ENCODE measurements at regions not wholly inside any gene's neighbourhood (a gene's known extent, or its start where the extent isn't known, plus 50 kb on each side); places are given as distances from the start of the nearest gene placed in this dataset.

- Histone ChIP-seq H3K36me3 (ENCODE audit: low read depth) (no peaks in the 10 kb centered on the region), H2AFZ (no peak overlapping the region), H3K9me2 (ENCODE audit: insufficient read depth) (no peaks in the 10 kb centered on the region), H3K4me3 (no peak overlapping the region), H3K79me2 (ENCODE audit: insufficient read depth) (no peaks in the 10 kb centered on the region), H4K20me1 (ENCODE audit: insufficient read depth) (no peaks in the 10 kb centered on the region), H3K27me3 (replicated peaks; ENCODE audit: insufficient read depth) (no peaks in the 10 kb centered on the region; the same call in none of the 2 replicates), H3F3A (ENCODE audit: insufficient read depth) (no peaks in the 10 kb centered on the region), H3K9ac (no peak overlapping the region), H3K4me2 (ENCODE audit: unreplicated experiment) (no peak overlapping the region), H3K9me3 (ENCODE audit: low read depth) (no peaks in the 10 kb centered on the region), H3K27ac (no peak overlapping the region), H3K4me1 (ENCODE audit: insufficient read depth) (no peaks in the 10 kb centered on the region)
- TF ChIP-seq EZH2phosphoT487 (IDR thresholded peaks at IDR 0.05; ENCODE audit: insufficient read depth, low read depth) (no peak), EZH2 (IDR thresholded peaks at IDR 0.05; ENCODE audit: insufficient read depth, poor library complexity, severe bottlenecking) (no peak)
- no peak for DNase-seq
- 73 to 88% methylated on average over 2 of the region's 2 CpGs for WGBS, 2 experiments (ENCODE audit: low coverage in 1 of 2, low lambda C conversion rate in 2 of 2, missing lambda C conversion rate in 2 of 2)
- in situ Hi-C loops (cut with MboI): no loop called here
These were observed 141.4 kb downstream of the MAFB start for GRCh38 chr20:40547483-40548091.

- H3K9me2 ChIP-seq (ENCODE audit: insufficient read depth): no peaks in the 10 kb centered on the region
- no peak overlapping the region for H3K4me2 ChIP-seq (ENCODE audit: unreplicated experiment)
- H3K27ac ChIP-seq: no peak overlapping the region
- H3K27me3 ChIP-seq (replicated peaks; ENCODE audit: insufficient read depth): peaks cover under 1% of the 10 kb centered on the region
- H3K79me2 ChIP-seq (ENCODE audit: insufficient read depth): no peaks in the 10 kb centered on the region
- DNase-seq: no peak
- H2AFZ ChIP-seq: no peak overlapping the region
- no peaks in the 10 kb centered on the region for H3K4me1 ChIP-seq (ENCODE audit: insufficient read depth)
- TF ChIP-seq EZH2phosphoT487 (IDR thresholded peaks at IDR 0.05; ENCODE audit: insufficient read depth, low read depth): no peak
- no peaks in the 10 kb centered on the region for H3K36me3 ChIP-seq (ENCODE audit: low read depth)
- no peaks in the 10 kb centered on the region for H4K20me1 ChIP-seq (ENCODE audit: insufficient read depth)
- WGBS, 2 experiments (ENCODE audit: low coverage in 1 of 2, low lambda C conversion rate in 2 of 2, missing lambda C conversion rate in 2 of 2): 60 to 76% methylated on average over 2 of the region's 2 CpGs
- no peak overlapping the region for H3K4me3 ChIP-seq
- no peak overlapping the region for H3K9ac ChIP-seq
- no peaks in the 10 kb centered on the region for H3F3A ChIP-seq (ENCODE audit: insufficient read depth)
- no peaks in the 10 kb centered on the region for H3K9me3 ChIP-seq (ENCODE audit: low read depth)
- in situ Hi-C loops (cut with MboI): no loop called here
These were observed 143.6 kb downstream of the MAFB start for GRCh38 chr20:40545478-40545877.

DNA sequence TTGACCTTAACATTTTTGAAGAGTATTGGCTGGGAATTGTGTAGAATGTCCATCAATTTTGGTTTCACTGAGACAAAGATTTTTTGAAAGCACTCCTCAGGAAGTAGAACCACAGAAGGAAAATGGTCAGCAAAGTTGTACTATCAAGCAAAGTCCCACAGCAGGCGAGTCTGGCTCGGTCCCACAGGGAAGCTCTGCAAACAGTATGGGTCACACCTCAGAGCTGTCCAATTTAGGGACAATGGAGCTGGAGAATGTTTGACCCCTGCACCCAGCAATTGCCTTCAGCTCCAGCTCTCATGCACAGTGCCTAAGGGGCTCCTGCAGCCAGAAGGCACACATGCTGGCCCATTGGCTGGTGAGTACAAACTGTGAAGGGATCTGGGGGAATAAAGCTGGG lies 147.0 kb downstream of the MAFB start:
- in situ Hi-C loops (cut with MboI): no loop called here
- WGBS, 2 experiments (ENCODE audit: low coverage in 1 of 2, low lambda C conversion rate in 2 of 2, missing lambda C conversion rate in 2 of 2): 74 to 77% methylated on average over 2 of the region's 2 CpGs
- no peak overlapping the region for H3K9ac ChIP-seq
- no peaks in the 10 kb centered on the region for H3F3A ChIP-seq (ENCODE audit: insufficient read depth)
- no peaks in the 10 kb centered on the region for H3K36me3 ChIP-seq (ENCODE audit: low read depth)
- H3K9me3 ChIP-seq (ENCODE audit: low read depth): no peaks in the 10 kb centered on the region
- H3K79me2 ChIP-seq (ENCODE audit: insufficient read depth): no peaks in the 10 kb centered on the region
- no peak overlapping the region for H3K27ac ChIP-seq
- no peak for DNase-seq
- H3K27me3 ChIP-seq (replicated peaks; ENCODE audit: insufficient read depth): peaks cover 10% of the 10 kb centered on the region
- TF ChIP-seq EZH2phosphoT487 (IDR thresholded peaks at IDR 0.05; ENCODE audit: insufficient read depth, low read depth): no peak
- no peak for TF ChIP-seq EZH2 (IDR thresholded peaks at IDR 0.05; ENCODE audit: insufficient read depth, poor library complexity, severe bottlenecking)
- no peaks in the 10 kb centered on the region for H3K9me2 ChIP-seq (ENCODE audit: insufficient read depth)
- H3K4me1 ChIP-seq (ENCODE audit: insufficient read depth): no peaks in the 10 kb centered on the region
- H2AFZ ChIP-seq: no peak overlapping the region
- H3K4me2 ChIP-seq (ENCODE audit: unreplicated experiment): no peak overlapping the region
- no peak overlapping the region for H3K4me3 ChIP-seq
- no peaks in the 10 kb centered on the region for H4K20me1 ChIP-seq (ENCODE audit: insufficient read depth)

DNA sequence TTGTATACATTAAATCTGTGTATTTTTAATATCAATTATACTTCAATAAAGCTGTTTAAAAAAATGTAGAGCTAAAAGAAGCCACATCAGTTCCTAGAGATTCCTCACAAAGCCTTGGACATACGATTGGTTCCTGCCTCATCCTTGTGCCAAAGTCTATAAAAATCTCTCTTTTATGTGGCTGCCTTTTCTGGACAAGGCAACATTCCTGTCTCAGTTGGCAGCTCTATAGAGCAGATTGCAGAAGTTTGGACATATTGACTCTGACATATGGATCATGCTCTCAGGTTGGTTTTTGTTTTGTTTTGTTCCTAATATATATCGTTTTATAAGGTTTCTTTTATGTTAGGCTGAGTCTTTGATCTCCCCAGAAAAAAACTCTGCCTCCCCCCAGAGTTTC lies 148.9 kb downstream of the MAFB start:
- TF ChIP-seq EZH2 (IDR thresholded peaks at IDR 0.05; ENCODE audit: insufficient read depth, poor library complexity, severe bottlenecking) (no peak), EZH2phosphoT487 (IDR thresholded peaks at IDR 0.05; ENCODE audit: insufficient read depth, low read depth) (no peak)
- no peaks in the 10 kb centered on the region for H3K9me3 ChIP-seq (ENCODE audit: low read depth)
- peaks cover 6% of the 10 kb centered on the region; the same call in 1 of the 2 replicates for H3K4me1 ChIP-seq (ENCODE audit: insufficient read depth)
- H3K4me2 ChIP-seq (ENCODE audit: unreplicated experiment): no peak overlapping the region
- no peaks in the 10 kb centered on the region for H3K9me2 ChIP-seq (ENCODE audit: insufficient read depth)
- no peaks in the 10 kb centered on the region for H3K36me3 ChIP-seq (ENCODE audit: low read depth)
- H3K79me2 ChIP-seq (ENCODE audit: insufficient read depth): no peaks in the 10 kb centered on the region
- no peak overlapping the region for H3K9ac ChIP-seq
- H3K27me3 ChIP-seq (replicated peaks; ENCODE audit: insufficient read depth): peaks cover 10% of the 10 kb centered on the region
- H3K4me3 ChIP-seq: no peak overlapping the region
- no peak for DNase-seq
- H3F3A ChIP-seq (ENCODE audit: insufficient read depth): 0 out of 2 replicates have a peak, but pooled peaks cover 5% of the 10 kb centered on the region
- WGBS, 2 experiments (ENCODE audit: low coverage in 1 of 2, low lambda C conversion rate in 2 of 2, missing lambda C conversion rate in 2 of 2): 38 to 47% methylated on average over 2 of the region's 2 CpGs
- H2AFZ ChIP-seq: no peak overlapping the region
- no peaks in the 10 kb centered on the region for H4K20me1 ChIP-seq (ENCODE audit: insufficient read depth)
- in situ Hi-C loops (cut with MboI): no loop called here
- H3K27ac ChIP-seq: no peak overlapping the region

DNA sequence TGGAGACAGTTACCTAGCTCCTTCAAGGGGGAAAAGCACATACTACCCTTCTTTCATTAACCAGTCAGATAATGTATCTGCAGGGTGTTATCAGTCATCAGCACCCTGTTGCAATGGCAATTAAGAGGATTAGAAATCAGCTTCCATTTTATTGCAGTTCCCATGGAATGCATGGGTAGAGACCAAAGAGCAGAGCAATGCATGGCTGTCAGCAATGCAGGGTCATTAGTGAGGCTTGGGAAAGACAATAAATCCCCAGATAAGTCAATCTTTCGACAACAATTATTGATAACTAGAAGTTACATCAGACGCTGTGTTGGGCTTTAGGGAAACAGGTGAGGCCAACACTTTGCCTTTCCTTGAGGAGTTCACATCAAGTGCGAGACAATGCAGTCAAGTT lies 150.9 kb downstream of the MAFB start:
- in situ Hi-C loops (cut with MboI): no loop called here
- H3K79me2 ChIP-seq (ENCODE audit: insufficient read depth): no peaks in the 10 kb centered on the region
- no peak overlapping the region for H3K4me2 ChIP-seq (ENCODE audit: unreplicated experiment)
- H3K9ac ChIP-seq: no peak overlapping the region
- no peak overlapping the region for H3K27ac ChIP-seq
- no peak for DNase-seq
- no peaks in the 10 kb centered on the region for H3K36me3 ChIP-seq (ENCODE audit: low read depth)
- H3K27me3 ChIP-seq (replicated peaks; ENCODE audit: insufficient read depth): peaks cover 10% of the 10 kb centered on the region
- H3F3A ChIP-seq (ENCODE audit: insufficient read depth): 0 out of 2 replicates have a peak, but pooled peaks cover 5% of the 10 kb centered on the region
- H3K4me3 ChIP-seq: no peak overlapping the region
- H3K9me3 ChIP-seq (ENCODE audit: low read depth): no peaks in the 10 kb centered on the region
- peaks cover 6% of the 10 kb centered on the region; the same call in 1 of the 2 replicates for H3K4me1 ChIP-seq (ENCODE audit: insufficient read depth)
- no peak overlapping the region for H2AFZ ChIP-seq
- TF ChIP-seq EZH2 (IDR thresholded peaks at IDR 0.05; ENCODE audit: insufficient read depth, poor library complexity, severe bottlenecking) (no peak), EZH2phosphoT487 (IDR thresholded peaks at IDR 0.05; ENCODE audit: insufficient read depth, low read depth) (no peak)
- 82 to 83% methylated on average over 3 of the region's 3 CpGs for WGBS, 2 experiments (ENCODE audit: low coverage in 1 of 2, low lambda C conversion rate in 2 of 2, missing lambda C conversion rate in 2 of 2)
- H4K20me1 ChIP-seq (ENCODE audit: insufficient read depth): no peaks in the 10 kb centered on the region
- H3K9me2 ChIP-seq (ENCODE audit: insufficient read depth): no peaks in the 10 kb centered on the region
